Panc1 (cell line): ENCODE measurements at regions not wholly inside any gene's neighbourhood (a gene's known extent, or its start where the extent isn't known, plus 50 kb on each side); places are given as distances from the start of the nearest gene placed in this dataset.

ENCODE experiments used
- CTCF ChIP-seq: fragments of 450-650 bp; IDR thresholded peaks from 2 replicates; pipeline ENCODE4 v1.5.1; 2017; ENCODE audit warnings: mild to moderate bottlenecking
- POLR2AphosphoS5 ChIP-seq: IDR thresholded peaks from 2 replicates; pipeline ENCODE4 v1.6.1; 2012; ENCODE audit warnings: mild to moderate bottlenecking, low read depth, low read length, moderate library complexity
- SIN3A ChIP-seq: IDR thresholded peaks from 2 replicates; pipeline ENCODE4 v1.6.1; 2012; ENCODE audit warnings: low read depth, mild to moderate bottlenecking, low read length, moderate library complexity, borderline replicate concordance; ENCODE audit not compliant: insufficient read depth

GRCh38 chr4:16290681-16291420, 64.6 kb upstream of the TAPT1 start:
- TF ChIP-seq CTCF, result no peak
- no peak for TF ChIP-seq POLR2AphosphoS5
- TF ChIP-seq SIN3A, result no peak
